WTC11 (cell line): ENCODE measurements at regions not wholly inside any gene's neighbourhood (a gene's known extent, or its start where the extent isn't known, plus 50 kb on each side); places are given as distances from the start of the nearest gene placed in this dataset.

Experiments used
- CREB1 ChIP-seq: sonication (generic); formaldehyde crosslinking; IDR thresholded peaks from 2 replicates; pipeline ENCODE4 v1.8.0; 2023; ENCODE audit warnings: mild to moderate bottlenecking, missing genetic modification reagents
- ELF4 ChIP-seq: sonication (generic); formaldehyde crosslinking; IDR thresholded peaks from 2 replicates; pipeline ENCODE4 v1.8.1; 2022; ENCODE audit warnings: low read depth, mild to moderate bottlenecking, moderate library complexity, missing genetic modification reagents
- FOXK1 ChIP-seq: sonication (generic); formaldehyde crosslinking; IDR thresholded peaks from 2 replicates; pipeline ENCODE4 v1.8.0; 2022; ENCODE audit warnings: mild to moderate bottlenecking, moderate library complexity, missing genetic modification reagents
- SP1 ChIP-seq: sonication (generic); formaldehyde crosslinking; conservative IDR thresholded peaks from 2 replicates; pipeline ENCODE4 v1.8.1; 2022; ENCODE audit warnings: missing genetic modification reagents
- TF ChIP-seq, protein P1 (sequence below): fragments of 250-450 bp; sonication (Bioruptor Pico); IDR thresholded peaks from 2 replicates; pipeline ENCODE4 v1.8.0; 2021; ENCODE audit warnings: mild to moderate bottlenecking
- TF ChIP-seq, protein P2 (sequence below): sonication (generic); formaldehyde crosslinking; IDR thresholded peaks from 2 replicates; pipeline ENCODE4 v1.8.0; 2023; ENCODE audit warnings: missing genetic modification reagents
- TF ChIP-seq, protein P3 (sequence below): fragments of 200-600 bp; IDR thresholded peaks from 2 replicates; pipeline ENCODE4 v1.8.0; 2022; ENCODE audit warnings: antibody characterized with exemption
- TF ChIP-seq, protein P4 (sequence below): sonication (generic); formaldehyde crosslinking; IDR thresholded peaks from 2 replicates; pipeline ENCODE4 v1.8.0; 2022; ENCODE audit warnings: mild to moderate bottlenecking, missing genetic modification reagents
- TF ChIP-seq, protein P5 (sequence below): sonication (generic); formaldehyde crosslinking; IDR thresholded peaks from 2 replicates; pipeline ENCODE4 v1.8.0; 2022; ENCODE audit warnings: missing genetic modification reagents

DNA sequence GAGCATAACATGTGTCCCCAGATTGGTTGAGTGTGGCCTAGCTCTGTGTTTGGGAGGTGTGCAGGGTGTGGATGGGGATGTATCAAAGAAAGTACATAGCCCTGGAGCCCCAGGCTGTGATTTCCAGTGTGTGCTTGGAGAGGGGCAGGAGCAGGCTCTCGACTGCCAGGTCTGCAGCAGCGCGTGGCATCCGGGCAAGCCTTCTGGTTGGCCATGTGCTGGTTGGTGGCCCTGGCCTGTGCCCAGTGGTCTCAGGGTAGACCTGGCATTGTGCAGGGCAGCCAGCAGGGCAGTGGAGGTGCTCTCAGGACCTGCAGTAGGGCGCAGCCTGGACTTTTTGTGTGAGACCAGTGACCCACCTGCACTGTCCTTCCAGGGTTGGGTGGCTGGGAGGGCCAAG lies 231.5 kb downstream of the UBE3A start:
- TF ChIP-seq CREB1: no peak
- TF ChIP-seq, protein P1, sequence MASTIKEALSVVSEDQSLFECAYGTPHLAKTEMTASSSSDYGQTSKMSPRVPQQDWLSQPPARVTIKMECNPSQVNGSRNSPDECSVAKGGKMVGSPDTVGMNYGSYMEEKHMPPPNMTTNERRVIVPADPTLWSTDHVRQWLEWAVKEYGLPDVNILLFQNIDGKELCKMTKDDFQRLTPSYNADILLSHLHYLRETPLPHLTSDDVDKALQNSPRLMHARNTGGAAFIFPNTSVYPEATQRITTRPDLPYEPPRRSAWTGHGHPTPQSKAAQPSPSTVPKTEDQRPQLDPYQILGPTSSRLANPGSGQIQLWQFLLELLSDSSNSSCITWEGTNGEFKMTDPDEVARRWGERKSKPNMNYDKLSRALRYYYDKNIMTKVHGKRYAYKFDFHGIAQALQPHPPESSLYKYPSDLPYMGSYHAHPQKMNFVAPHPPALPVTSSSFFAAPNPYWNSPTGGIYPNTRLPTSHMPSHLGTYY (CRISPR knock-in tag): no peak
- TF ChIP-seq, protein P2, sequence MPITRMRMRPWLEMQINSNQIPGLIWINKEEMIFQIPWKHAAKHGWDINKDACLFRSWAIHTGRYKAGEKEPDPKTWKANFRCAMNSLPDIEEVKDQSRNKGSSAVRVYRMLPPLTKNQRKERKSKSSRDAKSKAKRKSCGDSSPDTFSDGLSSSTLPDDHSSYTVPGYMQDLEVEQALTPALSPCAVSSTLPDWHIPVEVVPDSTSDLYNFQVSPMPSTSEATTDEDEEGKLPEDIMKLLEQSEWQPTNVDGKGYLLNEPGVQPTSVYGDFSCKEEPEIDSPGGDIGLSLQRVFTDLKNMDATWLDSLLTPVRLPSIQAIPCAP: no peak
- TF ChIP-seq, protein P3, sequence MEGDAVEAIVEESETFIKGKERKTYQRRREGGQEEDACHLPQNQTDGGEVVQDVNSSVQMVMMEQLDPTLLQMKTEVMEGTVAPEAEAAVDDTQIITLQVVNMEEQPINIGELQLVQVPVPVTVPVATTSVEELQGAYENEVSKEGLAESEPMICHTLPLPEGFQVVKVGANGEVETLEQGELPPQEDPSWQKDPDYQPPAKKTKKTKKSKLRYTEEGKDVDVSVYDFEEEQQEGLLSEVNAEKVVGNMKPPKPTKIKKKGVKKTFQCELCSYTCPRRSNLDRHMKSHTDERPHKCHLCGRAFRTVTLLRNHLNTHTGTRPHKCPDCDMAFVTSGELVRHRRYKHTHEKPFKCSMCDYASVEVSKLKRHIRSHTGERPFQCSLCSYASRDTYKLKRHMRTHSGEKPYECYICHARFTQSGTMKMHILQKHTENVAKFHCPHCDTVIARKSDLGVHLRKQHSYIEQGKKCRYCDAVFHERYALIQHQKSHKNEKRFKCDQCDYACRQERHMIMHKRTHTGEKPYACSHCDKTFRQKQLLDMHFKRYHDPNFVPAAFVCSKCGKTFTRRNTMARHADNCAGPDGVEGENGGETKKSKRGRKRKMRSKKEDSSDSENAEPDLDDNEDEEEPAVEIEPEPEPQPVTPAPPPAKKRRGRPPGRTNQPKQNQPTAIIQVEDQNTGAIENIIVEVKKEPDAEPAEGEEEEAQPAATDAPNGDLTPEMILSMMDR: no peak
- no peak for TF ChIP-seq ELF4 (CRISPR knock-in tag)
- TF ChIP-seq SP1 (CRISPR knock-in tag): no peak
- TF ChIP-seq, protein P4, sequence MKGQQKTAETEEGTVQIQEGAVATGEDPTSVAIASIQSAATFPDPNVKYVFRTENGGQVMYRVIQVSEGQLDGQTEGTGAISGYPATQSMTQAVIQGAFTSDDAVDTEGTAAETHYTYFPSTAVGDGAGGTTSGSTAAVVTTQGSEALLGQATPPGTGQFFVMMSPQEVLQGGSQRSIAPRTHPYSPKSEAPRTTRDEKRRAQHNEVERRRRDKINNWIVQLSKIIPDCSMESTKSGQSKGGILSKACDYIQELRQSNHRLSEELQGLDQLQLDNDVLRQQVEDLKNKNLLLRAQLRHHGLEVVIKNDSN (CRISPR knock-in tag): no peak
- no peak for TF ChIP-seq FOXK1 (CRISPR knock-in tag)
- TF ChIP-seq, protein P5, sequence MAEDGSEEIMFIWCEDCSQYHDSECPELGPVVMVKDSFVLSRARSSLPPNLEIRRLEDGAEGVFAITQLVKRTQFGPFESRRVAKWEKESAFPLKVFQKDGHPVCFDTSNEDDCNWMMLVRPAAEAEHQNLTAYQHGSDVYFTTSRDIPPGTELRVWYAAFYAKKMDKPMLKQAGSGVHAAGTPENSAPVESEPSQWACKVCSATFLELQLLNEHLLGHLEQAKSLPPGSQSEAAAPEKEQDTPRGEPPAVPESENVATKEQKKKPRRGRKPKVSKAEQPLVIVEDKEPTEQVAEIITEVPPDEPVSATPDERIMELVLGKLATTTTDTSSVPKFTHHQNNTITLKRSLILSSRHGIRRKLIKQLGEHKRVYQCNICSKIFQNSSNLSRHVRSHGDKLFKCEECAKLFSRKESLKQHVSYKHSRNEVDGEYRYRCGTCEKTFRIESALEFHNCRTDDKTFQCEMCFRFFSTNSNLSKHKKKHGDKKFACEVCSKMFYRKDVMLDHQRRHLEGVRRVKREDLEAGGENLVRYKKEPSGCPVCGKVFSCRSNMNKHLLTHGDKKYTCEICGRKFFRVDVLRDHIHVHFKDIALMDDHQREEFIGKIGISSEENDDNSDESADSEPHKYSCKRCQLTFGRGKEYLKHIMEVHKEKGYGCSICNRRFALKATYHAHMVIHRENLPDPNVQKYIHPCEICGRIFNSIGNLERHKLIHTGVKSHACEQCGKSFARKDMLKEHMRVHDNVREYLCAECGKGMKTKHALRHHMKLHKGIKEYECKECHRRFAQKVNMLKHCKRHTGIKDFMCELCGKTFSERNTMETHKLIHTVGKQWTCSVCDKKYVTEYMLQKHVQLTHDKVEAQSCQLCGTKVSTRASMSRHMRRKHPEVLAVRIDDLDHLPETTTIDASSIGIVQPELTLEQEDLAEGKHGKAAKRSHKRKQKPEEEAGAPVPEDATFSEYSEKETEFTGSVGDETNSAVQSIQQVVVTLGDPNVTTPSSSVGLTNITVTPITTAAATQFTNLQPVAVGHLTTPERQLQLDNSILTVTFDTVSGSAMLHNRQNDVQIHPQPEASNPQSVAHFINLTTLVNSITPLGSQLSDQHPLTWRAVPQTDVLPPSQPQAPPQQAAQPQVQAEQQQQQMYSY (CRISPR knock-in tag): no peak
